IMR-90 (cell line): ENCODE measurements at regions not wholly inside any gene's neighbourhood (a gene's known extent, or its start where the extent isn't known, plus 50 kb on each side); places are given as distances from the start of the nearest gene placed in this dataset.

ENCODE experiments used
- ATAC-seq: fragments of 200-7000 bp; cut with Tn5 transposase; 2 replicates; pipeline ENCODE4 v1.9.1; 2020; ENCODE audit warnings: low read depth, mild to moderate bottlenecking, moderate library complexity
- BruUV-seq: library from RNA; stranded (reverse); fragments of 400-500 nt; replicated peaks from 2 replicates; lab custom pipeline; 2021; lab: Mats Ljungman, UMichigan
- CTCF ChIA-PET: fragments of 300-600 bp; formaldehyde crosslinking; extraction: SDS; loops from one replicate; lab custom pipeline; 2021; ENCODE audit warnings: antibody characterized with exemption; lab: Yijun Ruan, JAX
- POLR2A ChIA-PET: fragments of 300-600 bp; sonication (Branson Sonifier 250); formaldehyde crosslinking; loops from one replicate; lab custom pipeline; 2022; ENCODE audit warnings: antibody characterized with exemption; ENCODE audit not compliant: unreplicated experiment; lab: Charles Lee
- DNase-seq: peaks from one replicate; pipeline ENCODE4 v3.0.0; 2013
- H2AFZ ChIP-seq: replicated peaks from 2 replicates; pipeline ENCODE3; 2013; ENCODE audit warnings: low read length, mild to moderate bottlenecking; ENCODE audit not compliant: poor library complexity
- H2AK5ac ChIP-seq: 2 replicates; pipeline ENCODE4 v1.6.1; 2013; ENCODE audit warnings: low read depth, low read length, inconsistent platforms
- H2AK9ac ChIP-seq: replicated peaks from 2 replicates; pipeline ENCODE3; 2013; ENCODE audit warnings: mild to moderate bottlenecking, low read depth, low read length, moderate library complexity; ENCODE audit not compliant: poor library complexity
- H2BK120ac ChIP-seq: 2 replicates; pipeline ENCODE4 v1.6.1; 2013; ENCODE audit warnings: low read depth, low read length, inconsistent platforms
- H2BK15ac ChIP-seq: 3 replicates; pipeline ENCODE4 v1.6.1; 2013; ENCODE audit warnings: low read depth, low read length, inconsistent platforms
- H2BK20ac ChIP-seq: 2 replicates; pipeline ENCODE4 v1.6.1; 2013; ENCODE audit warnings: low read depth, mild to moderate bottlenecking, inconsistent platforms, low read length, moderate library complexity
- H2BK5ac ChIP-seq: 2 replicates; pipeline ENCODE4 v1.6.1; 2013; ENCODE audit warnings: mild to moderate bottlenecking, low read depth, low read length, inconsistent platforms; ENCODE audit not compliant: poor library complexity, severe bottlenecking
- H3K14ac ChIP-seq: replicated peaks from 2 replicates; pipeline ENCODE4 v1.6.1; 2013; ENCODE audit warnings: low read depth, low read length, inconsistent platforms
- H3K18ac ChIP-seq: 2 replicates; pipeline ENCODE4 v1.6.1; 2013; ENCODE audit warnings: low read depth, low read length, control low read depth
- H3K23ac ChIP-seq: 2 replicates; pipeline ENCODE4 v1.6.1; 2013; ENCODE audit warnings: low read depth, low read length, inconsistent platforms
- H3K27ac ChIP-seq: 2 replicates; pipeline ENCODE4 v1.5.1; 2013; ENCODE audit warnings: mild to moderate bottlenecking, control low read depth, low read length; ENCODE audit not compliant: insufficient read depth
- H3K27me3 ChIP-seq: 2 replicates; pipeline ENCODE4 v1.6.1; 2013; ENCODE audit warnings: low read length; ENCODE audit not compliant: control insufficient read depth, insufficient read depth
- H3K36me3 ChIP-seq: 2 replicates; pipeline ENCODE4 v1.6.1; 2013; ENCODE audit warnings: low read length, mixed read lengths; ENCODE audit not compliant: control insufficient read depth, insufficient read depth
- H3K4ac ChIP-seq: 2 replicates; pipeline ENCODE4 v1.6.1; 2013; ENCODE audit warnings: low read depth, low read length, inconsistent platforms
- H3K4me1 ChIP-seq: 2 replicates; pipeline ENCODE4 v1.6.1; 2013; ENCODE audit warnings: low read length, mixed read lengths; ENCODE audit not compliant: control insufficient read depth, insufficient read depth
- H3K4me2 ChIP-seq: 2 replicates; pipeline ENCODE4 v1.6.1; 2013; ENCODE audit warnings: low read depth, mild to moderate bottlenecking, control low read depth, low read length, moderate library complexity
- H3K4me3 ChIP-seq: 2 replicates; pipeline ENCODE4 v1.5.1; 2013; ENCODE audit warnings: low read depth, mild to moderate bottlenecking, control low read depth, low read length, moderate library complexity; ENCODE audit not compliant: insufficient read depth
- H3K56ac ChIP-seq: 2 replicates; pipeline ENCODE4 v1.6.1; 2013; ENCODE audit warnings: low read length, inconsistent platforms; ENCODE audit not compliant: insufficient read depth; ENCODE audit errors: extremely low read depth
- H3K79me1 ChIP-seq, 2 experiments: 2 replicates each; pipeline ENCODE4 v1.6.1; 2013; ENCODE audit warnings: low read length in 2 of 2, inconsistent platforms in 1 of 2, low read depth in 1 of 2
- H3K9ac ChIP-seq: 2 replicates; pipeline ENCODE4 v1.6.1; 2013; ENCODE audit warnings: low read depth, low read length, control low read depth
- H3K9me1 ChIP-seq: 2 replicates; pipeline ENCODE4 v1.6.1; 2013; ENCODE audit warnings: low read length, inconsistent platforms; ENCODE audit not compliant: insufficient read depth
- H3K9me3 ChIP-seq: 2 replicates; pipeline ENCODE4 v1.6.1; 2013; ENCODE audit warnings: low read length; ENCODE audit not compliant: control insufficient read depth, insufficient read depth
- H4K20me1 ChIP-seq: 2 replicates; pipeline ENCODE4 v1.6.1; 2013; ENCODE audit warnings: low read length, inconsistent platforms; ENCODE audit not compliant: insufficient read depth
- H4K5ac ChIP-seq: 2 replicates; pipeline ENCODE4 v1.6.1; 2013; ENCODE audit warnings: mild to moderate bottlenecking, low read depth, low read length, control low read depth
- H4K8ac ChIP-seq, 2 experiments: 2 replicates each; pipeline ENCODE4 v1.6.1; 2013; ENCODE audit warnings: low read depth in 2 of 2, low read length in 2 of 2, control low read depth in 1 of 2, inconsistent platforms in 1 of 2
- H4K91ac ChIP-seq: 2 replicates; pipeline ENCODE4 v1.6.1; 2013; ENCODE audit warnings: low read depth, low read length, inconsistent platforms; ENCODE audit not compliant: insufficient read depth
- BHLHE40 ChIP-seq: fragments of 150-350 bp; IDR thresholded peaks from 2 replicates; pipeline ENCODE4 v1.6.1; 2016; ENCODE audit warnings: mild to moderate bottlenecking, low read depth, low read length
- CEBPB ChIP-seq: IDR thresholded peaks from 2 replicates; pipeline ENCODE4 v1.6.1; 2012; ENCODE audit warnings: low read depth, low read length, improper control_type of control experiment
- ELK1 ChIP-seq: fragments of 150-350 bp; IDR thresholded peaks from 2 replicates; pipeline ENCODE4 v1.6.1; 2016; ENCODE audit warnings: low read depth, mild to moderate bottlenecking, low read length, moderate library complexity, borderline replicate concordance
- MAZ ChIP-seq: IDR thresholded peaks from 2 replicates; pipeline ENCODE4 v1.6.1; 2012; ENCODE audit warnings: low read depth, mild to moderate bottlenecking, low read length, improper control_type of control experiment, moderate library complexity, borderline replicate concordance
- POLR2A ChIP-seq: IDR thresholded peaks from 2 replicates; pipeline ENCODE4 v1.6.1; 2012; ENCODE audit warnings: mild to moderate bottlenecking, low read depth, low read length
- RAD21 ChIP-seq: IDR thresholded peaks from 2 replicates; pipeline ENCODE4 v1.6.1; 2012; ENCODE audit warnings: low read length, improper control_type of control experiment
- RCOR1 ChIP-seq: IDR thresholded peaks from 2 replicates; pipeline ENCODE4 v1.6.1; 2012; ENCODE audit warnings: mild to moderate bottlenecking, low read length, improper control_type of control experiment; ENCODE audit not compliant: insufficient replicate concordance
- RFX5 ChIP-seq: IDR thresholded peaks from 2 replicates; pipeline ENCODE4 v1.8.0; 2012; ENCODE audit warnings: low read depth, mild to moderate bottlenecking, low read length, moderate library complexity
- SMC3 ChIP-seq: fragments of 150-350 bp; IDR thresholded peaks from 2 replicates; pipeline ENCODE4 v1.6.1; 2016; ENCODE audit warnings: low read depth, mild to moderate bottlenecking, antibody characterized with exemption, low read length, moderate library complexity
- WGBS, 2 experiments: methylation state at CpG; one replicate each; pipeline versions ENCODE4 v1.1.5 to v1.1.7; 2013; ENCODE audit warnings: missing lambda C conversion rate in 2 of 2; ENCODE audit not compliant: insufficient read length in 1 of 2; ENCODE audit errors: extremely low coverage in 2 of 2; 5-methylcytosine and 5-hydroxymethylcytosine counted together
- dilution Hi-C: fragments of 300-500 bp; cut with HindIII; formaldehyde crosslinking; loops from one replicate; pipeline ENCODE4 v1.14.3; 2018; ENCODE audit warnings: low sequenced_read_pairs; ENCODE audit not compliant: unreplicated experiment
- in situ Hi-C: fragments of 300-500 bp; cut with MboI; formaldehyde crosslinking; loops from 3 replicates; pipeline ENCODE4 v1.14.3; 2019; ENCODE audit warnings: low sequenced_read_pairs, inconsistent platforms, mixed read lengths
- intact Hi-C: fragments of 100-400 bp; cut with micrococcal nuclease; formaldehyde crosslinking; loops from 2 replicates; pipeline ENCODE4 v1.10.0; 2022
- TF ChIP-seq, protein P1 (sequence below): fragments of 150-350 bp; IDR thresholded peaks from 2 replicates; pipeline ENCODE4 v1.6.1; 2017; ENCODE audit warnings: mild to moderate bottlenecking, antibody characterized with exemption, low read length, low read depth
- TF ChIP-seq, protein P2 (sequence below): conservative IDR thresholded peaks from 2 replicates; pipeline ENCODE4 v1.5.1; 2012; ENCODE audit warnings: mild to moderate bottlenecking, low read depth, low read length, improper control_type of control experiment

DNA sequence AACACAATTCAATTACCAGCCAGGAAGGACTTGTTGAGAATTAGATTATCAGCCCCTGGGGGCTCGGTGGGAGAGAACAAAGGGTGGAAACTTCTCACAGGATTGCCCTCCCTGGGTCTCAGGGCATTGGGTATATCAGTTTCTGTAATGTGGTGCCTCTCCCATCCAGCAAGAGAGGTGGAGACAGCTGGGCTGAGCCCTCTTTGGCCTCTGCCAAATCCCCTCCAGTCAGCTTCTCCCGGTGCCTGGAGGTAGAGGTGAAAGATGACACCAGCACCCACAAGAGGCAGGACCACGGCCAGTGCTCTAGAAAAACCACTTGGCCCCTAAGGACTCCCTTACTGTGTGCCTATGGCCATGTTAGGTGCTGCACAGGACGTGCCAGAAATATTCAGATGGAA, 179.7 kb downstream of the HAUS1 start:
- POLR2A ChIA-PET: no interaction called here
- in situ Hi-C loops: loop anchor here (10.0 kb wide), 1 partner anchor 201 kb away; no protein-coding TSS in a partner anchor
- no peak overlapping the region for H2AK9ac ChIP-seq

More for the DNA sequence above, 179.7 kb downstream of the HAUS1 start:
- Histone ChIP-seq H2BK120ac (no peak overlapping the region), H3K4me3 (no peak overlapping the region), H2AFZ (no peak overlapping the region), H3K27ac (no peak overlapping the region), H3K18ac (no peak overlapping the region), H4K91ac (no peak overlapping the region), H4K20me1 (no peaks in the 10 kb centered on the region), H3K4ac (no peak overlapping the region), H3K9me3 (no peaks in the 10 kb centered on the region), H3K4me1 (peaks cover under 1% of the 10 kb centered on the region), H3K9me1 (peaks cover 7% of the 10 kb centered on the region), H3K4me2 (no peak overlapping the region), H2AK5ac (no peak overlapping the region), H3K79me1 (no peaks in the 10 kb centered on the region), H2BK20ac (no peak overlapping the region), H2BK5ac (no peak overlapping the region), H4K5ac (no peak overlapping the region), H3K27me3 (no peaks in the 10 kb centered on the region), H3K36me3 (no peaks in the 10 kb centered on the region), H2BK15ac (no peak overlapping the region), H3K9ac (no peak overlapping the region), H3K56ac (no peak overlapping the region), H4K8ac (no peak overlapping the region), H3K14ac (no peak overlapping the region), H3K23ac (no peak overlapping the region)
- no TSS peak for BruUV-seq
- ATAC-seq: no peak
- dilution Hi-C loops: no loop called here
- TF ChIP-seq BHLHE40 (no peak), RAD21 (no peak), POLR2A (no peak), ELK1 (no peak), CEBPB (no peak), SMC3 (no peak), MAZ (no peak), RCOR1 (no peak), RFX5 (no peak)
- TF ChIP-seq, protein P1, sequence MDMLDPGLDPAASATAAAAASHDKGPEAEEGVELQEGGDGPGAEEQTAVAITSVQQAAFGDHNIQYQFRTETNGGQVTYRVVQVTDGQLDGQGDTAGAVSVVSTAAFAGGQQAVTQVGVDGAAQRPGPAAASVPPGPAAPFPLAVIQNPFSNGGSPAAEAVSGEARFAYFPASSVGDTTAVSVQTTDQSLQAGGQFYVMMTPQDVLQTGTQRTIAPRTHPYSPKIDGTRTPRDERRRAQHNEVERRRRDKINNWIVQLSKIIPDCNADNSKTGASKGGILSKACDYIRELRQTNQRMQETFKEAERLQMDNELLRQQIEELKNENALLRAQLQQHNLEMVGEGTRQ: no peak
- TF ChIP-seq, protein P2, sequence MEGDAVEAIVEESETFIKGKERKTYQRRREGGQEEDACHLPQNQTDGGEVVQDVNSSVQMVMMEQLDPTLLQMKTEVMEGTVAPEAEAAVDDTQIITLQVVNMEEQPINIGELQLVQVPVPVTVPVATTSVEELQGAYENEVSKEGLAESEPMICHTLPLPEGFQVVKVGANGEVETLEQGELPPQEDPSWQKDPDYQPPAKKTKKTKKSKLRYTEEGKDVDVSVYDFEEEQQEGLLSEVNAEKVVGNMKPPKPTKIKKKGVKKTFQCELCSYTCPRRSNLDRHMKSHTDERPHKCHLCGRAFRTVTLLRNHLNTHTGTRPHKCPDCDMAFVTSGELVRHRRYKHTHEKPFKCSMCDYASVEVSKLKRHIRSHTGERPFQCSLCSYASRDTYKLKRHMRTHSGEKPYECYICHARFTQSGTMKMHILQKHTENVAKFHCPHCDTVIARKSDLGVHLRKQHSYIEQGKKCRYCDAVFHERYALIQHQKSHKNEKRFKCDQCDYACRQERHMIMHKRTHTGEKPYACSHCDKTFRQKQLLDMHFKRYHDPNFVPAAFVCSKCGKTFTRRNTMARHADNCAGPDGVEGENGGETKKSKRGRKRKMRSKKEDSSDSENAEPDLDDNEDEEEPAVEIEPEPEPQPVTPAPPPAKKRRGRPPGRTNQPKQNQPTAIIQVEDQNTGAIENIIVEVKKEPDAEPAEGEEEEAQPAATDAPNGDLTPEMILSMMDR: no peak
- intact Hi-C loops: no loop called here
- DNase-seq: no peak
- CTCF ChIA-PET: no interaction called here
- WGBS, 2 experiments: no CpG with 5 or more reads among the region's 4 CpGs
